ENCODE measurements at regions not wholly inside any gene's neighbourhood (a gene's known extent, or its start where the extent isn't known, plus 50 kb on each side); places are given as distances from the start of the nearest gene placed in this dataset.

DNA sequence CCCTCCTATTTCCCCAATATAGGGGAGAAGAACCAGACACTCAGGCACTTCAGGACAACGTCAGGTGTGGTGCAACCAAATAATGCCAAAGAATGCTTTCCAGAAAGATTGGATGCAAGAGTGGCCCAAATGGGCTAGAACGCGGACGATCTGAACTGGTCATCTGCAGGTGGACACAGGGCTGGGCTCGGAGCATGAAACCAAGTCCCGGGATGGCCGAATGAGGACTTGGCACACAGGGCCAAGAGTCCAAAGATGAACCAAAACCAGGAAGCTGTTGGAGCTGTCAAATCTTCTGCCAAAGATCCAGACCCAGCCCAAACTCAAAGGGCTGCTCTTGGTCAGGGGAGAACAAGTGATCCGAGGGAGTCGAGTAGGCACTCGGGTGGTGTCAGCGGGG is 143.9 kb upstream of the ARID1B start:
- H2AFZ ChIP-seq (replicated peaks): no peak overlapping the region
- H3K36me3 Mint-ChIP-seq: no peaks in the 10 kb centered on the region
- TF ChIP-seq CTCF (IDR thresholded peaks at IDR 0.05): no peak
- TF ChIP-seq EZH2phosphoT487 (IDR thresholded peaks at IDR 0.05): no peak
- TF ChIP-seq EZH2 (IDR thresholded peaks at IDR 0.05): no peak

DNA sequence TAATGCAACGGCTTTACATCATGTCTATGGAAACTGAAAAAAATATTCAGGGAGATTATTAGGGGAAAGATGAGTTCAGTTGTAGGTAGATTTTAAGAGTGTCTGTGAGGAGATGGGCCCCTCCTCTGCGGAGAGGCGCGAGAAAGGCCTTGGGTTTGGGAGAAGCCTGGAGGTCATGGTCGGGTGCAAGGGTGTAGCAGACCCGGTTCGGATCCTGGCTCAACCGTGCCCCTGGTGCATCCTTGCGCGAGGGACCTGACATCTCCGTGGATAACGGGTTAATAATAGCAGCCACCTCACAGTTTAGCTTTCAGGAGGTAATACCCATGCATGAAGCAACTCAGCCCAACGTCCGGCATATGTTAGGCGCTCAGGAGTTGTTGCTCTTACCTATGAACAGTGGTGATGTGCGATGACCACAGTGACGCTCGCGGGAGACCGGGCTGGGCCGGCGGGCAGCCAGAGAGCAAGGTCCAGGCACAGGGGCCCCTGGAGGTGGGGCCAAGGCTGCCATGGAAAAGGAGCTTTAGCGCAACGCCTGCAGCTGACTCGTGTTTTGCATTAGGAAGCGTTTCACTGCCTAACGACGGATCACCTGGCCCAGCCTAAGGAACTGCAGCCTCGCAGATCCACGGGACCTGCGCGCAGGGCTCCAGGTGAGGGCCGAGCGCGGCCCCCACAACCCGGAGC is 146.4 kb upstream of the ARID1B start:
- Histone ChIP-seq H3K9me3 (ENCODE audit: low read depth) (no peaks in the 10 kb centered on the region), H3F3A (ENCODE audit: low read depth) (no peaks in the 10 kb centered on the region), H4K20me1 (ENCODE audit: low read depth) (no peaks in the 10 kb centered on the region), H3K4me3 (no peak overlapping the region), H3K4me1 (no peaks in the 10 kb centered on the region), H2AFZ (replicated peaks) (no peak overlapping the region), H3K9ac (no peak overlapping the region), H3K4me2 (no peak overlapping the region), H3K36me3 (no peaks in the 10 kb centered on the region), H3K79me2 (ENCODE audit: low read depth) (no peaks in the 10 kb centered on the region), H3K27me3 (no peaks in the 10 kb centered on the region), H3K27ac (no peak overlapping the region)
- no peak for TF ChIP-seq EZH2 (IDR thresholded peaks at IDR 0.05)
- no peak for TF ChIP-seq CTCF (IDR thresholded peaks at IDR 0.05)
- TF ChIP-seq EZH2phosphoT487 (IDR thresholded peaks at IDR 0.05): no peak
- Mint-ChIP-seq H3K4me1 (no peaks in the 10 kb centered on the region), H3K9me3 (no peaks in the 10 kb centered on the region), H3K4me3 (no peak overlapping the region), H3K36me3 (no peaks in the 10 kb centered on the region), H3K27ac (no peak overlapping the region), H3K27me3 (ENCODE audit: insufficient read depth, low read depth) (peaks cover 2% of the 10 kb centered on the region)
- no peak for DNase-seq (ENCODE audit: low spot score)

More for the DNA sequence above, 143.9 kb upstream of the ARID1B start:
- Histone ChIP-seq H3K4me2 (no peak overlapping the region), H3K9me3 (ENCODE audit: low read depth) (no peaks in the 10 kb centered on the region), H4K20me1 (ENCODE audit: low read depth) (no peaks in the 10 kb centered on the region), H3K27ac (no peak overlapping the region), H3F3A (ENCODE audit: low read depth) (no peaks in the 10 kb centered on the region), H3K4me3 (no peak overlapping the region), H3K9ac (no peak overlapping the region), H3K79me2 (ENCODE audit: low read depth) (no peaks in the 10 kb centered on the region), H3K27me3 (no peaks in the 10 kb centered on the region), H3K4me1 (no peaks in the 10 kb centered on the region), H3K36me3 (no peaks in the 10 kb centered on the region)
- Mint-ChIP-seq H3K4me1 (no peaks in the 10 kb centered on the region), H3K27ac (no peak overlapping the region), H3K9me3 (no peaks in the 10 kb centered on the region), H3K27me3 (ENCODE audit: insufficient read depth, low read depth) (peaks cover 2% of the 10 kb centered on the region), H3K4me3 (no peak overlapping the region)
- no peak for DNase-seq (ENCODE audit: low spot score)

DNA sequence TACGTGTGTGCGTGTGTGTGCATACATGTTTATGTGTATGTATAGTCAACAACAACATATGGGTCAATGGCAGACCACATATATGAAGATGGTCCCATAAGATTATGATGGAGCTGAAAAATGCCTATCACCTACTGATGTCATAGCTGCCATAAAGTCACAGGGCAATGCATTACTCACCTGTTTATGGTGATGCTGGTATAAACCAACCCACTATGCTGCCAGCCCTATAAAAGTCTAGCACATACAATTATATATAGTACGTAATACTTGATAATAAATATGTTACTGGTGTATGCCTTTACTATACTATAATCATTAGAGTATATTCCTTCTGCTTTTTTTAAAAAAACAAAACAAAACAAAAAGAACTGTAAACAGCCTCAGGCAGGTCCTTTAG is 148.4 kb upstream of the ARID1B start:
- H3K9ac ChIP-seq: no peak overlapping the region
- Mint-ChIP-seq H3K27ac (no peak overlapping the region), H3K9me3 (no peaks in the 10 kb centered on the region), H3K27me3 (ENCODE audit: insufficient read depth, low read depth) (peaks cover 2% of the 10 kb centered on the region), H3K4me3 (no peak overlapping the region), H3K4me1 (no peaks in the 10 kb centered on the region), H3K36me3 (no peaks in the 10 kb centered on the region)
- no peaks in the 10 kb centered on the region for H3K4me1 ChIP-seq
- H3K79me2 ChIP-seq (ENCODE audit: low read depth): no peaks in the 10 kb centered on the region
- H3K4me2 ChIP-seq: no peak overlapping the region
- DNase-seq (ENCODE audit: low spot score): no peak
- H3K36me3 ChIP-seq: no peaks in the 10 kb centered on the region
- H2AFZ ChIP-seq (replicated peaks): no peak overlapping the region
- TF ChIP-seq EZH2 (IDR thresholded peaks at IDR 0.05) (no peak), CTCF (IDR thresholded peaks at IDR 0.05) (no peak)
- H3K27ac ChIP-seq: no peak overlapping the region
- no peaks in the 10 kb centered on the region for H3K9me3 ChIP-seq (ENCODE audit: low read depth)
- no peaks in the 10 kb centered on the region for H3K27me3 ChIP-seq
- H3F3A ChIP-seq (ENCODE audit: low read depth): no peaks in the 10 kb centered on the region
- H3K4me3 ChIP-seq: no peak overlapping the region
- no peaks in the 10 kb centered on the region for H4K20me1 ChIP-seq (ENCODE audit: low read depth)

All from neural progenitor cell (in vitro differentiated cells).